ENCODE measurements at regions not wholly inside any gene's neighbourhood (a gene's known extent, or its start where the extent isn't known, plus 50 kb on each side); places are given as distances from the start of the nearest gene placed in this dataset.

GRCh38 chr3:56860939-56861338 is 59.2 kb upstream of the ARHGEF3 start:
- DNase-seq: no peak

- no peak for DNase-seq
Observed at GRCh38 chr3:56860351-56860750, 58.6 kb upstream of the ARHGEF3 start.

GRCh38 chr3:56858331-56858730 is 56.6 kb upstream of the ARHGEF3 start:
- peak; percentile 57 for DNase-seq

- no peak for DNase-seq
Observed at GRCh38 chr3:56857178-56857577, 55.4 kb upstream of the ARHGEF3 start.

GRCh38 chr3:56856752-56857151 is 55.0 kb upstream of the ARHGEF3 start:
- no peak for DNase-seq

- DNase-seq: no peak
Observed at GRCh38 chr3:56855856-56856512, 54.2 kb upstream of the ARHGEF3 start.

GRCh38 chr3:56854856-56855611 is 53.3 kb upstream of the ARHGEF3 start:
- no peak for DNase-seq

GRCh38 chr3:56851966-56852884 is 50.5 kb upstream of the ARHGEF3 start:
- DNase-seq: no peak
